Limb (tissue), 2 donors: ENCODE measurements at regions not wholly inside any gene's neighbourhood (a gene's known extent, or its start where the extent isn't known, plus 50 kb on each side); places are given as distances from the start of the nearest gene placed in this dataset.

Experiments
- DNase-seq, 2 donors: peaks; one replicate each; pipeline ENCODE4 v3.0.0-alpha.2; 2016; ENCODE audit errors: extremely low spot score in 2 of 2

DNA sequence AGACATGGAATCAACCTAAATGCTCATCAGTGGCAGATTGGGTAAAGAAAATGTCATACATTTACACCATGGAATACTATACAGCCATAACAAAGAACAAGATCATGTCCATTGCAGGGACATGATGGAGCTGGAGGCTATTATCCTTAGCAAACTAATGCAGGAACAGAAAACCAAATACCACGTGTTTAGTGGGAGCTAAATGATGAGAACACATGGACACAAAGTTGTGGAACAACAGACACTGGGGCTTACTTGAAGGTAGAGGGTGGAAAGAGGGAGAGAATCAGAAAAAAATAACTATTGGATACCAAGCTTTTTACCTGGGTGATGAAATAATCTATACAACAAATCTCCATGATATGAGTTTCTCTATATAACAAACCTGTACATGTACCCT, 701.3 kb downstream of the TBC1D32 start:
- DNase-seq = no peak

DNA sequence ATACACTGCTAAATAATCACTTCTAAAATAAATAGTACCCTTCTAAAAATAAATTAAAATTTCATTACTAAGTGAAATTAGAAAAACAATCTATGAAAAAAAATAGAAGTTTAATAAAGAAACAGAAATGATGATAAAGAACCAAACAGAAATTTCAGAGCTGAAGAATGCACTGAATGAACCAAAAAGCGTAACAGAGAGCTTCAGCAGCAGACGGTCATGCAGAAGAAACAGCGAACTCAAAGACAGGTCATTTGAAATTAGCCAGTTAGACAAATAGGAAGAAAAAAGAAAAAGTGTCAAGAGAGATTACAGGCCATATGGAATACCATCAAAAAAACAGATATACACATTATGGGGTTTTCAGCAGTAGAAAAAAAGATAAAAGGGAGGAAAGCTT, 706.7 kb downstream of the TBC1D32 start:
- no peak for DNase-seq

DNA sequence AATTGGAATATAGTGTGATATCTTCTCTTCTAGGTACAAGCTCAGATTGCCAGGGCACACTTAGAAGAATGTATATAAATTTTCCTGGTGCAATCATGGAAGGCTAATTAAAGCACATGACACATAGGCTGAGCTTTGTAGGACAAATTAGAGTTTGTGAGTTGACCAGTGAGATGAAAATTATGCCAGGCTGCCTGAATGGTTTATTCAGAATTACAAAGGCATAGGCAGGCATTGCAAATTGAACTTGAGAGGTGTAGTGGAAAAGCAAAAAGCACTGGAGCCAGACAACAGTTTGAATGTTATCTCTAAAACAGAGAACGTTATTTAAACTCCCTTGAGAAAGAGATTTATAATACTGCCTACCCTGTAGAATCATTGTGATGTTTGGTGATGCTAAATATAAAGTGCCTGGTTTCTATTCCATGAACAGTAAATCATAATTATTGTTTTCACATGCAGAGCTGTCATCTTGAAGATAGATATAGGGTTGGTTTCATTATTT, 712.1 kb downstream of the TBC1D32 start:
- DNase-seq = no peak

DNA sequence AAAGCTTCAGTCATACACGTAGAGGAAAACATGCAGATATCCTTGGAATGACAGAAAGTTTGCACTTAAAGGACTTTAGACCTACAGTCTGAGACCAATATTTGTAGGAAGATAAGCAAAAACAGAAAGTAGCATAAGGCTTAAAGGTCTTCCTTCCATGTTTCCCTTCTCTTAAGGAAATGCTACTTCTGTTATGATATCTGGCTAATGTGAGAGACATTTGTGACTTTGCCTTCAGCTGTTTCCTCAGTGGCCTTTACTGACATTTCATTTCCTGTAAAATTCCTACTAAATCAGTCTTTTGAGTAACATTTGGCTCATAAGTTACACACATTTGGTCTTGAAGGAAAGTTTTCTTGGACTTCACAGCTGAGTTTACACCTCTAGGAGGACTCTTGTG, 713.4 kb downstream of the TBC1D32 start:
- DNase-seq = no peak

DNA sequence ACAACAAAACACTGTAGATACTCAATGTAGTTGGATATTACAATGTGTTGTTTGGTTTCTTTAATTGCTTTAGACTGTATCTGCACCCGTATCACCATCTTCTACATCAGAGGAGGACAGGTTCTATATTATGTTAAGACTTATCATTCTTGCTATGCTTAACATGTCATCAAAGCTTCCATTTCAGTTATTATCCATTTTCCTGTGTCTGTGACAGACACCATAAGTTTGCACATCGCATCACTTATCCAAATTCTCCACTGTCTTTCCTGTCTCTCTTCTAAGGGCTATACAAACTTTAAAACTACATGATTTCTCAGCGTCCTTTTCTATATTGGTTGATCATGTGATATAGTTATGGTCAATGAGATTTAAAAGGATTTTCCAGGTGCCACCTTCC, 719.0 kb downstream of the TBC1D32 start:
- DNase-seq = no peak

DNA sequence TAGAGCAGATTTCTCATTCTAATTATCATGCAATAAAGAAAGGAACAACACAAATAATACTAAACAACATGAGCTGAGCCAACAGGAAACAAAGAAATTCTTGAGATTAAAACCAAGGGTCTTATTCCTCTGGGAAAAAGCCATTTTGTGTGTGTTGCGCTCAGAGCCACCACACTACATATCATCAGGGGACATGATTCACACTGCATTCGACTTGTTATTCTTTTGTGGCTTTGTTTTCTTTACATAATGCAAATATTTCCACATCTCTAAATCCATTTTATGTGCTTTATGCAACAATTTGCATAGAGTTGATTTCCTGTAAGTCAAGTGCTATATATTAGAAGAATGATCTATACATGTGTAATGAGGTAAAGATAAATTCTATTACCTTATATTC, 719.6 kb downstream of the TBC1D32 start:
- DNase-seq = no peak

- no peak for DNase-seq
These were observed 725.5 kb downstream of the TBC1D32 start for GRCh38 chr6:120608826-120609225.

GRCh38 chr6:120606743-120607142, 727.5 kb downstream of the TBC1D32 start:
- DNase-seq = no peak

- no peak for DNase-seq
These were observed 729.8 kb downstream of the TBC1D32 start for GRCh38 chr6:120604510-120604909.

- no peak for DNase-seq
These were observed 743.7 kb downstream of the TBC1D32 start for GRCh38 chr6:120590611-120591010.

GRCh38 chr6:120588424-120588823, 745.9 kb downstream of the TBC1D32 start:
- no peak for DNase-seq

DNA sequence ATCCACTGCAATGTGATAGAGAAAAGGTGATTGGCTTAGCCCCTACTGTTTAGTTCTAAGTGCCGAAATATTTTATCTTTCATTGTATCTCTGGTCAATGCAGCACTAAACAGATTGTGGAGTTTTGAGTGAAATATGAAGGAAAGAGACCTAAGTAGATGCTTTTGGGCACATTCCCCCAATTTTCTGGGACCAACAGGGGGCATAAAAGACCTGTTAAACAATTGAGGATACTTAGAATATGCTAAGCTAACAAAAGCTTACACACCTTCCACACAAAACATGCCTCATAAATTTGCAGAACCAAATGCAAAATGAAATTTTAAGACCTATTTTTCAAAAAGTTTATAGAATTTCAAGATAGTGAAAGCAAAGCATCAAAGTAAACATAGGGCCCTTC, 746.9 kb downstream of the TBC1D32 start:
- no peak for DNase-seq

GRCh38 chr6:120584111-120584760, 750.0 kb downstream of the TBC1D32 start:
- DNase-seq = no peak

DNA sequence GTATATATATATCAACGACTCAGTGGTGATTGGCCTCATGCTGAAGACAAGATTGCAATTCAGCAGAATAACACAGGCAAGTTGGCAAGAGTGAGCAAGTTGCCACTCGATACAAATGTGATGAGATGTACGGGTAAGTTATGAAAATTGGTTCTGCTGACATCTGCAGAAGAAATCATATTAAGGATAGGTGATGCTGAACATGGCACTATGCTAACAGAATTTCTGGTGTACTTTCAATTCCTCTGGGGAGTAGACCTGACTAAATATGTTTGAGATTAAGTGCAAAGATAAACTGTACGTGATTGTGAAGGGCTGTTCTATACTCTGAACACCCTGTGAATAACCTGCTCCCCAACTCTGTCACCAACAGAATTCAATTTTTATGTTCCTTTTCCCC, 758.2 kb downstream of the TBC1D32 start:
- no peak for DNase-seq

DNA sequence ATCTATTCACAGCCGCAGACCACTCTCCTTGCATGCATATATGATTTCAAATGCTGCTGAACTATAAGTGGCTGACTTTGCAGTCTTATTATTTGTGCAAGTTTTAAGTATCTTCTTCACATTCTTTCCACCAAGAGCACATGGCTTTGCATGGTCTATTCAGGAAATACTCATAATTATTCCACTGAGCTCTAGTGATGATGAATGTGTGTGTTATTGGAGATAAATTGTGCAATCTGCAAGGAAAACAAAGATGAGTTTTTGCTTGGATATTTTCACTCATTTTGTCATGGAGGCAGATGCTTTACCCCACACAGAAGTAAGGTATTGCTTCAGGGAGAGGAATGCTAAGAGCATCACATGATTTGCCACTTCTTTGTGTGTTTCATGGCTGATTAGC, 764.6 kb downstream of the TBC1D32 start:
- DNase-seq = no peak

DNA sequence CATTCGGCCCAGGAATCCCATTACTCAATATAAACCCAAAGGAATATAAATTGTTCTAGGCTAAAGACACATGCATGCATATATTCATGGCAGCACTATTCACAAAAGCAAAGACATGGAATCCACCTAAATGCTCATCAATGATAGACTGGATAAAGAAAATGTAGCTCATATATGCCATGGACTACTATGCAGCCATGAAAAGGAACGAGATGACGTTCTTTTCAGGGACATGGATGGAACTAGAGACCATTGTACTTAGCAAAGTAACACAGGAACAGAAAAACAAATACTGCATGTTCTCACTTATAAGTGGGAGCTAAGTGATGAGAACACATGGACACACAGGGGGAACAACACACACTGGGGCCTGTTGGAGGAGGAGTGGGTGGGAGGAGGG, 769.5 kb downstream of the TBC1D32 start:
- no peak for DNase-seq

DNA sequence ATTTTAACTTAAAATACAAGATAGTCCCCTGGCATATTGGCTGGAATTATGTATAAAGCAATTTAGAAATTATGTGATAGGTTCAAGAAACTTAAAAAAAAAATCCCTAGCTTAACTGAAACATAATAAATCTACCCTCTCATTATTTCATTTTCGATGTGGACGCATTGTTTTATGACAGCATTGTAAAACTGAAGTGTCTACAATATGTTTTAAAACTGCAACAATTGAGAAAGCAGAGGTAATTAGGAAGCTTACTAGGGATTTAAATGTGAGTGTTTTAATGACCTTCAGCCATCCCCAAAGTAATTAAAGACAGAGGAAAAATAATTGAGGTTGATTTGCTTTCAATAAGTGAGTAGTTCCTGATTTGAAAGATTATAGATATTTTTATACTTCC, 776.0 kb downstream of the TBC1D32 start:
- DNase-seq = no peak

DNA sequence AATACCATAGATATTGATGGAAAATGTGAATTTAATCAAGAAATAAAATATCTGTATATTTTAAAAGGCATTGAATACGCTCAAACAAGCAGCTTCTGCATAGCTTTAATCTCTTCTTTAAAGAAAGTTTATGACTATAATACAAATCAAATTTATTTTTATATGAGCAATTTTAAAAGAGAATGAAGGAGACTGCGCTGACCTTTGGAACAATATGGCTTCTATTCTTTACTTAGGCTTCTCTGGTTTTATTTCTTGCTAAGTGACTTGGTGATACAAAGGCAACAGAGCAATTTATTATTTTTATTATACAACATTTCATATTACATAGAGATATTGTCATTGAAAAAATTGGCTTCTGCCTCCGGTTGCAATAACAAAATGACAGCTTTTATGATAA, 776.7 kb downstream of the TBC1D32 start:
- DNase-seq = no peak

DNA sequence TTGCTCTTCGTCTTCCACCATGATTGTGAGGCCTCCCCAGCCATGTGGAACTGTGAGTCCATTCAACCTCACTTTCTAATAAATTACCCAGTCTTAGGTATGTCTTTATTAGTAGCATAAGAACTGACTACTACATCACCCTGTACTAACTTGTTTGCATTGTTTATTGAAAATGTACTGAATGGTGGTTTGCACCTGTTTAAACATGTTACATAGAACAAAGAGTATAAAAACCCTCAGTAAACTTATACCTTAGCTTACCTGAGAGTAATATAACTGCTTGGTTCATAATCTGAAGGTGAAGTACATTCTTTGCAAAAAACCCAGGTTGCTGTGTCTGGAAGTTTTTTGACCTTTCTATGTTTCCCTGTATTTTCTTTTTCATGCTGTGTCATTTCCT, 777.8 kb downstream of the TBC1D32 start:
- DNase-seq = no peak

DNA sequence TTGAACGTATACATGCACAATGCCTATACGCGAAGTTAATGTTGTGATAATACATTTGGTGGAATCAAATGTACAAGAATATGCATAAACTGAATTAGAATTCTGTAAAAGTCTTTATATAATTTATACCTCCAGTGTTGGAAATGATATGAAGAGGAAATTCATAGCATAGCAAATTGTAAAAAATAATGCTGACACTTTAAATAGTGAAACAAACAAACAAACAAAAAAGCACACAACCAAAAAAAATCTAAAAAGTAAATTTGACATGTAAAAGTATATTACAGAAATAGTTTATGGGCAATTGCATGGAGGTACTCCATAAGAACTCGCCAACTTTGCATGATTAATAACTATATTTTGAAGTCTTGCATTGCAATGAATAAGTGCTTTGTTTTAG, 780.9 kb downstream of the TBC1D32 start:
- DNase-seq = no peak

- DNase-seq = no peak
These were observed 788.9 kb downstream of the TBC1D32 start for GRCh38 chr6:120545353-120545752.

GRCh38 chr6:120534954-120535353, 799.3 kb downstream of the TBC1D32 start:
- no peak for DNase-seq

DNA sequence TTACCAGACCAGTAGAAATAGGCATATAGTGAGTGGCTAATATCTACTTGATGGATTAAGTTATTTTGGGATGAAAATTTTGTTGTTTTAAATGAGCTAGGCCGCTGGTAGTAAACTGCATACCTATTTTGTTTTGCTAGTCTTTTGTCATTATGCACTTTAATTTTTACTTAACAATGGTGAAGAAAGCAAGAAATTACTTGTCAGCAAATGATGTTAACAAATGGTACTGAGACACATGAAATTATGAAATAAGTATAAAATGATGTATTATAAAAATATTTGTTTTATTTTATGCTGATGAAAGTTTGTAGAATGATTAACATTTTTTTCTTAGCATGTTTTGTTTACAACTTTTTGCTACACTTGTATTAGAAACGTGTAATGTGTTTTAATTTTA, 807.7 kb downstream of the TBC1D32 start:
- no peak for DNase-seq

DNA sequence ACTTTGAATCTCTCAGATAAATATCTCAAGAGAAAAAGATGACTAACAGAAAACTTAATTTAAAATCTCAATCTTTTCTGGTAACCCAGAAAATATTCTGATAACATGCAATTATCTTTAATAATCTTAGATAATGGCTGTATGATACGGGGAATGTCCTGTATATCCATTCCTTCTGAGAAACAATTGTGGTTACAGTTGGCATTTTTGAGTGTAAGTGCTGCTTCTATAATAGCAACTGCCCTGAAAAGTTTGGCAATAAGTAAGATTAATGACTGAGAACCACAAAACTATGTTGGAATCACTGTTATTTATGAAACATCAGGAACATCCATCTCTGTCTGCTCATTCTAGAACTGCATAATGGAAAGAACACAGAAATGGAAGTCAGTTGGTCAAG, 819.7 kb downstream of the TBC1D32 start:
- no peak for DNase-seq
